ENCODE measurements at regions not wholly inside any gene's neighbourhood (a gene's known extent, or its start where the extent isn't known, plus 50 kb on each side); places are given as distances from the start of the nearest gene placed in this dataset.
"Not testable (repeated sequence)": the region's sequence is repeated elsewhere in the genome, so short reads cannot be mapped to it uniquely, and the experiment has no call there.

- H3K36me3 ChIP-seq (replicated peaks in 1 of 2; ENCODE audit: control insufficient read depth in 1 of 2, insufficient read depth in 2 of 2, low read length in 1 of 2); POLR2A ChIA-PET; H3K9ac ChIP-seq; CTCF ChIA-PET; H4K20me1 ChIP-seq (ENCODE audit: insufficient read depth); DNase-seq; H3K27ac ChIP-seq (ENCODE audit: low read depth in 2 of 2, low read length in 1 of 2); H3F3A ChIP-seq (replicated peaks; ENCODE audit: insufficient read depth); H3K4me1 ChIP-seq (ENCODE audit: control insufficient read depth in 1 of 2, insufficient read depth in 2 of 2, low read depth in 1 of 2, low read length in 1 of 2); H3K4me3 ChIP-seq (ENCODE audit: low read depth in 2 of 2, low read length in 1 of 2); H3K27me3 ChIP-seq (ENCODE audit: insufficient read depth); H3K79me2 ChIP-seq (ENCODE audit: insufficient read depth); H2AFZ ChIP-seq (ENCODE audit: low read depth); H3K4me2 ChIP-seq; H3K9me2 ChIP-seq; H3K9me3 ChIP-seq: not testable (repeated sequence)
- WGBS (ENCODE audit: low lambda C conversion rate), result no CpG with 5 or more reads among the region's 5 CpGs
Measured at GRCh38 chr16:21386201-21386915, 108.3 kb upstream of the CRYM start.

- DNase-seq; H3K36me3 ChIP-seq (replicated peaks in 1 of 2; ENCODE audit: control insufficient read depth in 1 of 2, insufficient read depth in 2 of 2, low read length in 1 of 2); H3K9me2 ChIP-seq; H3K79me2 ChIP-seq (ENCODE audit: insufficient read depth); H3K27ac ChIP-seq (ENCODE audit: low read depth in 2 of 2, low read length in 1 of 2); POLR2A ChIA-PET; H3K9me3 ChIP-seq; H2AFZ ChIP-seq (ENCODE audit: low read depth); H3K27me3 ChIP-seq (ENCODE audit: insufficient read depth); H3K9ac ChIP-seq; H3K4me1 ChIP-seq (ENCODE audit: control insufficient read depth in 1 of 2, insufficient read depth in 2 of 2, low read depth in 1 of 2, low read length in 1 of 2); H3K4me3 ChIP-seq (ENCODE audit: low read depth in 2 of 2, low read length in 1 of 2); H3F3A ChIP-seq (replicated peaks; ENCODE audit: insufficient read depth); CTCF ChIA-PET; H4K20me1 ChIP-seq (ENCODE audit: insufficient read depth); H3K4me2 ChIP-seq: not testable (repeated sequence)
Measured at GRCh38 chr16:21383682-21384081, 105.6 kb upstream of the CRYM start.

GRCh38 chr16:21379645-21380044 lies 101.6 kb upstream of the CRYM start:
- H3K79me2 ChIP-seq (ENCODE audit: insufficient read depth); H3K27ac ChIP-seq (ENCODE audit: low read depth in 2 of 2, low read length in 1 of 2); H3K27me3 ChIP-seq (ENCODE audit: insufficient read depth); H3K4me2 ChIP-seq; H3K4me3 ChIP-seq (ENCODE audit: low read depth in 2 of 2, low read length in 1 of 2); H3K36me3 ChIP-seq (replicated peaks in 1 of 2; ENCODE audit: control insufficient read depth in 1 of 2, insufficient read depth in 2 of 2, low read length in 1 of 2); H4K20me1 ChIP-seq (ENCODE audit: insufficient read depth); H3F3A ChIP-seq (replicated peaks; ENCODE audit: insufficient read depth); CTCF ChIA-PET; H2AFZ ChIP-seq (ENCODE audit: low read depth); H3K9ac ChIP-seq; H3K9me3 ChIP-seq; POLR2A ChIA-PET; H3K4me1 ChIP-seq (ENCODE audit: control insufficient read depth in 1 of 2, insufficient read depth in 2 of 2, low read depth in 1 of 2, low read length in 1 of 2); DNase-seq; H3K9me2 ChIP-seq: not testable (repeated sequence)
- 100% methylated on average over 1 of the region's 5 CpGs for WGBS (ENCODE audit: low lambda C conversion rate)

- H3K27ac ChIP-seq (ENCODE audit: low read depth in 2 of 2, low read length in 1 of 2); H3K4me3 ChIP-seq (ENCODE audit: low read depth in 2 of 2, low read length in 1 of 2); H3K27me3 ChIP-seq (ENCODE audit: insufficient read depth); POLR2A ChIA-PET; H2AFZ ChIP-seq (ENCODE audit: low read depth); H3K9me2 ChIP-seq; CTCF ChIA-PET; H3K9me3 ChIP-seq; DNase-seq; H3K4me1 ChIP-seq (ENCODE audit: control insufficient read depth in 1 of 2, insufficient read depth in 2 of 2, low read depth in 1 of 2, low read length in 1 of 2); H4K20me1 ChIP-seq (ENCODE audit: insufficient read depth); H3K79me2 ChIP-seq (ENCODE audit: insufficient read depth); H3F3A ChIP-seq (replicated peaks; ENCODE audit: insufficient read depth); H3K4me2 ChIP-seq; H3K36me3 ChIP-seq (replicated peaks in 1 of 2; ENCODE audit: control insufficient read depth in 1 of 2, insufficient read depth in 2 of 2, low read length in 1 of 2); H3K9ac ChIP-seq: not testable (repeated sequence)
- WGBS (ENCODE audit: low lambda C conversion rate), result 92% methylated on average over 13 of the region's 22 CpGs
Measured at GRCh38 chr16:21376196-21376899, 98.3 kb upstream of the CRYM start.

GRCh38 chr16:21375334-21375733 lies 97.2 kb upstream of the CRYM start:
- H3K4me1 ChIP-seq (ENCODE audit: control insufficient read depth in 1 of 2, insufficient read depth in 2 of 2, low read depth in 1 of 2, low read length in 1 of 2); H3K79me2 ChIP-seq (ENCODE audit: insufficient read depth); H3K9me2 ChIP-seq; H3K36me3 ChIP-seq (replicated peaks in 1 of 2; ENCODE audit: control insufficient read depth in 1 of 2, insufficient read depth in 2 of 2, low read length in 1 of 2); H3K9me3 ChIP-seq; H4K20me1 ChIP-seq (ENCODE audit: insufficient read depth); CTCF ChIA-PET; DNase-seq; H3K27me3 ChIP-seq (ENCODE audit: insufficient read depth); H3K27ac ChIP-seq (ENCODE audit: low read depth in 2 of 2, low read length in 1 of 2); H3K9ac ChIP-seq; H2AFZ ChIP-seq (ENCODE audit: low read depth); POLR2A ChIA-PET; H3K4me3 ChIP-seq (ENCODE audit: low read depth in 2 of 2, low read length in 1 of 2); H3F3A ChIP-seq (replicated peaks; ENCODE audit: insufficient read depth); H3K4me2 ChIP-seq: not testable (repeated sequence)
- WGBS (ENCODE audit: low lambda C conversion rate), result 89% methylated on average over 2 of the region's 4 CpGs

- H3K27ac ChIP-seq (ENCODE audit: low read depth in 2 of 2, low read length in 1 of 2); POLR2A ChIA-PET; H3K4me1 ChIP-seq (ENCODE audit: control insufficient read depth in 1 of 2, insufficient read depth in 2 of 2, low read depth in 1 of 2, low read length in 1 of 2); H3K4me2 ChIP-seq; H3K4me3 ChIP-seq (ENCODE audit: low read depth in 2 of 2, low read length in 1 of 2); DNase-seq; H3K27me3 ChIP-seq (ENCODE audit: insufficient read depth); H3K79me2 ChIP-seq (ENCODE audit: insufficient read depth); H2AFZ ChIP-seq (ENCODE audit: low read depth); H3K9me3 ChIP-seq; H3K36me3 ChIP-seq (replicated peaks in 1 of 2; ENCODE audit: control insufficient read depth in 1 of 2, insufficient read depth in 2 of 2, low read length in 1 of 2); CTCF ChIA-PET; H3F3A ChIP-seq (replicated peaks; ENCODE audit: insufficient read depth); H3K9me2 ChIP-seq; H3K9ac ChIP-seq; H4K20me1 ChIP-seq (ENCODE audit: insufficient read depth): not testable (repeated sequence)
- 70% methylated on average over 2 of the region's 2 CpGs for WGBS (ENCODE audit: low lambda C conversion rate)
Measured at GRCh38 chr16:21373454-21373853, 95.4 kb upstream of the CRYM start.

Data from SK-N-SH (cell line).